ENCODE measurements at regions not wholly inside any gene's neighbourhood (a gene's known extent, or its start where the extent isn't known, plus 50 kb on each side); places are given as distances from the start of the nearest gene placed in this dataset.

DNA sequence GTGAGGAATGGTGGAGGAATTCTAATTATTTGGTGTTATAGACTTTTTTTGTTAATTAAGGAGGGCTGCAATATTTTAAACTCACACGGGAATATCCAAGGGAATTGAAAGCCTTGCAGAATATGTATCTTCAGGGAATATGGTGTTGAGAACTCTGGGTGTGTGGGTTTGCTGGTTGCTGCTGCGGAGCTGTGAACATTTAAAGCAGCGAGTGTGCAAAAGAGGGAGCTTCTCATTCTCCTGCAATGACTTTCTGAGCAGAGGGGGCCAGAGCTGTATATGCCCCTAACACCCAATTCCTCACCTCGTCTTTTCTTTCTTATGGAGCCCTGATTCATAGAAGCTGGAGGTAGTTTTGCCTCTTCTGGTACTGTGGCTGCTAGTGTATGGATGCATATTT lies 217.7 kb downstream of the HIPK3 start:
- TF ChIP-seq, protein P1, sequence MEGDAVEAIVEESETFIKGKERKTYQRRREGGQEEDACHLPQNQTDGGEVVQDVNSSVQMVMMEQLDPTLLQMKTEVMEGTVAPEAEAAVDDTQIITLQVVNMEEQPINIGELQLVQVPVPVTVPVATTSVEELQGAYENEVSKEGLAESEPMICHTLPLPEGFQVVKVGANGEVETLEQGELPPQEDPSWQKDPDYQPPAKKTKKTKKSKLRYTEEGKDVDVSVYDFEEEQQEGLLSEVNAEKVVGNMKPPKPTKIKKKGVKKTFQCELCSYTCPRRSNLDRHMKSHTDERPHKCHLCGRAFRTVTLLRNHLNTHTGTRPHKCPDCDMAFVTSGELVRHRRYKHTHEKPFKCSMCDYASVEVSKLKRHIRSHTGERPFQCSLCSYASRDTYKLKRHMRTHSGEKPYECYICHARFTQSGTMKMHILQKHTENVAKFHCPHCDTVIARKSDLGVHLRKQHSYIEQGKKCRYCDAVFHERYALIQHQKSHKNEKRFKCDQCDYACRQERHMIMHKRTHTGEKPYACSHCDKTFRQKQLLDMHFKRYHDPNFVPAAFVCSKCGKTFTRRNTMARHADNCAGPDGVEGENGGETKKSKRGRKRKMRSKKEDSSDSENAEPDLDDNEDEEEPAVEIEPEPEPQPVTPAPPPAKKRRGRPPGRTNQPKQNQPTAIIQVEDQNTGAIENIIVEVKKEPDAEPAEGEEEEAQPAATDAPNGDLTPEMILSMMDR (conservative IDR thresholded peaks at IDR 0.05; ENCODE audit: low read depth, low read length) = no peak
- TF ChIP-seq EZH2 (IDR thresholded peaks at IDR 0.05; ENCODE audit: low read length, unreplicated experiment) = no peak

Data from PC-3 (cell line).